Body of pancreas (tissue), 4 donors: ENCODE measurements at regions not wholly inside any gene's neighbourhood (a gene's known extent, or its start where the extent isn't known, plus 50 kb on each side); places are given as distances from the start of the nearest gene placed in this dataset.

Experiments used
- ATAC-seq: fragments of 150-250 bp; one replicate; pipeline ENCODE4 v1.9.1; 2016
- DNase-seq, 4 donors: peaks; one replicate each; pipeline ENCODE4 v3.0.0-alpha.2; 2019
- H3K27ac ChIP-seq, 4 donors: fragments of 200-600 bp; sonication (generic); 1 replicate in 3 of 4; 2 replicates in 1 of 4; pipeline versions ENCODE4 v1.5.1 to v1.6.1; 2016 to 2019; ENCODE audit warnings: mild to moderate bottlenecking in 1 of 4, mixed read lengths in 1 of 4, moderate library complexity in 1 of 4
- H3K27me3 ChIP-seq, 2 donors: fragments of 200-600 bp; sonication (generic); one replicate each; pipeline ENCODE4 v1.6.0; 2016; ENCODE audit warnings: mild to moderate bottlenecking in 1 of 2
- H3K36me3 ChIP-seq, 2 donors: fragments of 200-600 bp; sonication (generic); replicated peaks in 1 of 2; 2 replicates each; pipeline ENCODE4 v1.5.1; 2016; ENCODE audit warnings: low read depth in 2 of 2; ENCODE audit not compliant: insufficient read depth in 1 of 2
- H3K4me1 ChIP-seq: fragments of 200-600 bp; sonication (generic); one replicate; pipeline ENCODE4 v1.6.0; 2016
- H3K4me3 ChIP-seq, 2 donors: fragments of 200-600 bp; sonication (generic); 1 replicate in 1 of 2; 2 replicates in 1 of 2; pipeline ENCODE4 v1.5.1; 2016 to 2019
- H3K9me3 ChIP-seq, 3 donors: fragments of 200-600 bp; sonication (generic); 1 replicate in 2 of 3; 2 replicates in 1 of 3; pipeline ENCODE4 v1.5.1; 2016
- POLR2A ChIP-seq, 3 donors: fragments of 450-650 bp; IDR thresholded peaks; one replicate each; pipeline ENCODE4 v1.6.1; 2016; ENCODE audit warnings: antibody characterized with exemption in 3 of 3, mild to moderate bottlenecking in 2 of 3
- WGBS, 2 donors: methylation state at CpG; one replicate each; pipeline ENCODE4 v1.1.5; 2017; 5-methylcytosine and 5-hydroxymethylcytosine counted together
- intact Hi-C: fragments of 100-400 bp; cut with DNase I; formaldehyde crosslinking; loops from one replicate; pipeline ENCODE4 v1.15.1; 2023
- TF ChIP-seq, protein P1 (sequence below), 7 experiments: fragments of 450-650 bp in 4 of 7; fragments of 200-600 bp in 3 of 7; sonication (generic) in 3 of 7; IDR thresholded peaks; one replicate each; pipeline ENCODE4 v1.5.1; 2016 to 2019; ENCODE audit warnings: antibody characterized with exemption in 7 of 7

DNA sequence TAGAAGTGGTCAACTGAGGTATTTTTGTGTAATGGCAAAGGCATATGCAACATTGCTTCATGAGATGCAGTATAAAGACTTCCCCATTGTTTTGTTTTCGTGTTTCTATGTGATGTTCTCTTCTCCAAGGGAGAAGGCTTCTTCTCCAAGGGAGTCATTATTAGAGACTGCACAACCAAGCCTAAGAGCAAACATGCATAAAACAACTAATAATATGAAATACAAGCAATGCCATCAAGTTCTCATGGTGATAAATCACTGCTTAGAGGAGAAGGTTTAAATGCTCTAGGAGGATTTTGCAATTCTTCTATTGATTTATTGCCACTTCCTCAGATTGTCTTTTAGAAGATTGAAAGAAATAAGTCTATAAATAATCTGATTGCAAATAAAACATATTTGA, 524.4 kb downstream of the IRS1 start:
- no peak for TF ChIP-seq POLR2A (IDR thresholded peaks at IDR 0.05)
- TF ChIP-seq, protein P1, sequence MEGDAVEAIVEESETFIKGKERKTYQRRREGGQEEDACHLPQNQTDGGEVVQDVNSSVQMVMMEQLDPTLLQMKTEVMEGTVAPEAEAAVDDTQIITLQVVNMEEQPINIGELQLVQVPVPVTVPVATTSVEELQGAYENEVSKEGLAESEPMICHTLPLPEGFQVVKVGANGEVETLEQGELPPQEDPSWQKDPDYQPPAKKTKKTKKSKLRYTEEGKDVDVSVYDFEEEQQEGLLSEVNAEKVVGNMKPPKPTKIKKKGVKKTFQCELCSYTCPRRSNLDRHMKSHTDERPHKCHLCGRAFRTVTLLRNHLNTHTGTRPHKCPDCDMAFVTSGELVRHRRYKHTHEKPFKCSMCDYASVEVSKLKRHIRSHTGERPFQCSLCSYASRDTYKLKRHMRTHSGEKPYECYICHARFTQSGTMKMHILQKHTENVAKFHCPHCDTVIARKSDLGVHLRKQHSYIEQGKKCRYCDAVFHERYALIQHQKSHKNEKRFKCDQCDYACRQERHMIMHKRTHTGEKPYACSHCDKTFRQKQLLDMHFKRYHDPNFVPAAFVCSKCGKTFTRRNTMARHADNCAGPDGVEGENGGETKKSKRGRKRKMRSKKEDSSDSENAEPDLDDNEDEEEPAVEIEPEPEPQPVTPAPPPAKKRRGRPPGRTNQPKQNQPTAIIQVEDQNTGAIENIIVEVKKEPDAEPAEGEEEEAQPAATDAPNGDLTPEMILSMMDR (IDR thresholded peaks at IDR 0.05): no peak
- Histone ChIP-seq H3K4me3 (no peak overlapping the region), H3K27me3 (no peaks in the 10 kb centered on the region), H3K36me3 (no peaks in the 10 kb centered on the region), H3K4me1 (no peaks in the 10 kb centered on the region), H3K9me3 (no peaks in the 10 kb centered on the region), H3K27ac (no peak overlapping the region)
- DNase-seq (no peak), ATAC-seq (no peak)
- 18 to 38% methylated on average over 1 of the region's 1 CpG for WGBS, 2 donors
- intact Hi-C loops: no loop called here

DNA sequence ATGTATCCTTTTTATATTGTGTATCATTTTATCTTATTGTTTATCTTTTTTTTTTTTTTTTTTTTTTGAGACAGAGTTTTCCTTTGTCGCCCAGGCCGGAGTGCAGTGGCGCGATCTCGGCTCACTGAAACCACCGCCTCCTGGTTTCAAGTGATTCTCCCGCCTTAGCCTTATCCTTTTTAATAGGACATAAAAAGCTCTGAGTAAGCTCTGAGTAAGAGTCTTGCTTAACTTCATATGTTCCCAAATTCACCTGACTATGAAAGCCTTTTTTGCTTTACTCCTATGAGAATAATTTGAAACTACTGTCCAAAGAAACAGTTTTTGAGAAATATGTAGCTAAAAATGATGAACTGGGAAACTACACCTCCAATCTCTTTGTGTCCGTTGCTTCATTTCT, 525.5 kb downstream of the IRS1 start:
- no peaks in the 10 kb centered on the region for H3K36me3 ChIP-seq
- no peaks in the 10 kb centered on the region for H3K27me3 ChIP-seq
- no peak overlapping the region for H3K4me3 ChIP-seq
- ATAC-seq (no peak), DNase-seq (no peak)
- intact Hi-C loops: no loop called here
- TF ChIP-seq, protein P1 (IDR thresholded peaks at IDR 0.05): no peak
- no peak for TF ChIP-seq POLR2A (IDR thresholded peaks at IDR 0.05)
- 85 to 86% methylated on average over 8 of the region's 8 CpGs for WGBS, 2 donors
- H3K9me3 ChIP-seq: no peaks in the 10 kb centered on the region
- H3K4me1 ChIP-seq: no peaks in the 10 kb centered on the region
- H3K27ac ChIP-seq: no peak overlapping the region

DNA sequence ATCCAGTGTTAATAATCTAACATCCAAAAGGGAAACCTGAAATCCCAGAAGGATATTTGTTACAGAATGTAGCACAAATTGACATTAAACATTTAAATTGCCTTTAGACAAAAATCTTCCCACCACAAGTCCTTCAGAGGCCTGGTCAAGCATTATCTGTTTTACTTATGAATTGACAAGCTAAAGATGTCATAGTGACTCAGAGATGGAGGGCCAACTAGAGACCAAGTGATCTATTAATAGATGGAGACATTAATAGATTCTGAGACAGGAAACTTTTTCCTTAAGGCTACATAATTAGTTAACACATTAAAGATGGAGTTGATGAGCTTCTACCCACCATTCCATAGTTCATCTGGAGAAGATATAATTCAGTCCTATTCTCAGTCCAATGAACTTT, 526.2 kb downstream of the IRS1 start:
- Histone ChIP-seq H3K27me3 (no peaks in the 10 kb centered on the region), H3K27ac (no peak overlapping the region), H3K4me3 (no peak overlapping the region), H3K36me3 (no peaks in the 10 kb centered on the region), H3K9me3 (no peaks in the 10 kb centered on the region), H3K4me1 (no peaks in the 10 kb centered on the region)
- intact Hi-C loops: no loop called here
- TF ChIP-seq POLR2A (IDR thresholded peaks at IDR 0.05): no peak
- TF ChIP-seq, protein P1 (IDR thresholded peaks at IDR 0.05): no peak
- ATAC-seq (no peak), DNase-seq (no peak)

DNA sequence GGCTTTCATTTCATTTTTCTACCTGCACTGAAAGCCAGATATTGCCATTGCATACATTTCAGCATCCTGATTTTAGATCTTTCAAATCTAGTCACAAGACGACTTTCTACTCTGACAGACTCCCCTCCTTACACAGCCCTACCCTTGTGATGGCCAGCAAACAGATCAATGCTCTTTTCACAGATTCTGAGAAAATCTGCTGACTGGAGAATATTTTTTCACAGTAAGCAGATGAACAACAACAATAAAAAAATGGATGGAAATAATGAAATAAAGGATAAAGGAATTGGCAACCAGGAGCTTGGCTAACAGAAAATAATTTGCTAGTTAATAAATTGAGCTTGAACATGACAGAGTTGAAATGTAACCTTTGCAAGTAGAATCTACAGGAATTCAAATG, 527.2 kb downstream of the IRS1 start:
- intact Hi-C loops: no loop called here
- 13 to 31% methylated on average over 1 of the region's 1 CpG for WGBS, 2 donors
- no peaks in the 10 kb centered on the region for H3K4me1 ChIP-seq
- H3K27me3 ChIP-seq: no peaks in the 10 kb centered on the region
- TF ChIP-seq, protein P1 (IDR thresholded peaks at IDR 0.05): no peak
- no peak for TF ChIP-seq POLR2A (IDR thresholded peaks at IDR 0.05)
- DNase-seq (no peak), ATAC-seq (no peak)
- H3K9me3 ChIP-seq: no peaks in the 10 kb centered on the region
- no peaks in the 10 kb centered on the region for H3K36me3 ChIP-seq
- no peak overlapping the region for H3K27ac ChIP-seq
- H3K4me3 ChIP-seq: no peak overlapping the region

DNA sequence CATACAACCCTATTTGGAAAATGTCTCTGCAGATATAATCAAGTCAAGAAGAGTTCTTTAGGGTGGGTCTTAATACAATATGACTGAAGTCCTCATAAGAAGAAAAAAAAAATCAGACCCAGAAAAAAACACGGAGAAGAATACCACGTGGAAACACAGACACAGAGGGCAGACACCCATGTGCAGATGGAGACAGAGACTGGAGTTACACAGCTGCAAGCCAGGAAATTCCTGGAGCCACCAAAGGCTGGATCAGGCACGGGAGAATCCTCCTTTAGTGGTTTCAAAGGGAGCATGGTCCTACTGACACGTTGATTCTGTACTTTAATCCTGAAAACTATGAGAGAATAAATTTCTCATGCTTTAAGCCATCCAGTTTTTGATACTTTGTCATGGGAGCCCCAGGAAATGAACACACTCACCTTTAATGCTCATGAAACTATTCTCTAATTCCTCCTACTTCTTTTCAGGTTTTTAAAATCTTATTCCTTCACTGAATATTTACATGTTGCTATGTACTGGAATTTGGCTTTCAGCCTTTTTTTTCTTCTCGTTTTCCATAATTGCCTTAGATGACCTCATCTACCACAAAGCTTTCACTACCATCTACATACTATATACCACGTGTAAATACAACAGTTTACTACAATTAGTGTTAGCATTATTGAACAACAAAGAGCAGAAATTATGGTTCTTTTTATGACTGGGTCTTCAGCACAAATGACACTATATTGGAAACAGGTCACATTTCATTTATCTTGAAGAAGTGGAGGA, 529.1 kb downstream of the IRS1 start:
- ATAC-seq: no peak
- Histone ChIP-seq H3K4me1 (no peaks in the 10 kb centered on the region), H3K27me3 (no peaks in the 10 kb centered on the region), H3K36me3 (no peaks in the 10 kb centered on the region), H3K27ac (no peak overlapping the region), H3K4me3 (no peak overlapping the region), H3K9me3 (no peaks in the 10 kb centered on the region)
- intact Hi-C loops: no loop called here
- 46 to 49% methylated on average over 6 of the region's 6 CpGs for WGBS, 2 donors
- no peak for DNase-seq
- TF ChIP-seq, protein P1 (IDR thresholded peaks at IDR 0.05): no peak
